Endothelial cell of umbilical vein (primary cell): ENCODE measurements at regions not wholly inside any gene's neighbourhood (a gene's known extent, or its start where the extent isn't known, plus 50 kb on each side); places are given as distances from the start of the nearest gene placed in this dataset.

Experiments
- BruUV-seq: library from RNA; stranded (reverse); fragments of 400-500 nt; replicated peaks from 2 replicates; lab custom pipeline; 2021; lab: Mats Ljungman, UMichigan
- CTCF ChIA-PET: fragments of 300-600, 350-600 bp; sonication (Branson Sonifier 250); formaldehyde crosslinking; loops from one replicate; lab custom pipeline; 2021; ENCODE audit warnings: antibody characterized with exemption, inconsistent platforms; lab: Charles Lee
- POLR2A ChIA-PET: fragments of 300-600, 350-600 bp; sonication (Branson Sonifier 250); formaldehyde crosslinking; loops from one replicate; lab custom pipeline; 2021; ENCODE audit warnings: antibody characterized with exemption, inconsistent platforms; lab: Charles Lee
- DNase-seq: peaks from one replicate; pipeline ENCODE4 v3.0.0-alpha.2; 2011; ENCODE audit warnings: low read depth, low spot score
- FAIRE-seq: peaks from 2 replicates; lab custom pipeline; 2011; peaks lifted over from hg19 to GRCh38; lab: Jason Lieb, UNC
- H2AFZ ChIP-seq: 2 replicates; pipeline ENCODE4 v1.6.0; 2012; ENCODE audit warnings: low read depth, low read length, control low read depth, inconsistent platforms
- H3K27ac ChIP-seq: 2 replicates; pipeline ENCODE4 v1.5.1; 2011; ENCODE audit warnings: low read depth, mild to moderate bottlenecking, control low read depth, low read length, moderate library complexity; ENCODE audit not compliant: insufficient read depth
- H3K27me3 ChIP-seq, 2 experiments: 2 replicates each; pipeline versions ENCODE4 v1.6.0 to v1.6.1; 2011; ENCODE audit warnings: low read length in 2 of 2, mixed read lengths in 1 of 2; ENCODE audit not compliant: control insufficient read depth in 2 of 2, insufficient read depth in 2 of 2
- H3K36me3 ChIP-seq, 2 experiments: 2 replicates in 1 of 2; 3 replicates in 1 of 2; pipeline ENCODE4 v1.5.1; 2011; ENCODE audit warnings: low read length in 2 of 2, mild to moderate bottlenecking in 1 of 2, moderate library complexity in 1 of 2; ENCODE audit not compliant: control insufficient read depth in 2 of 2, insufficient read depth in 2 of 2; ENCODE audit errors: extremely low read depth in 1 of 2
- H3K4me1 ChIP-seq: 3 replicates; pipeline ENCODE4 v1.5.1; 2011; ENCODE audit warnings: mild to moderate bottlenecking, low read length; ENCODE audit not compliant: control insufficient read depth, insufficient read depth; ENCODE audit errors: extremely low read depth
- H3K4me2 ChIP-seq: 2 replicates; pipeline ENCODE4 v1.6.1; 2011; ENCODE audit warnings: low read length, control low read depth, mixed read lengths; ENCODE audit not compliant: insufficient read depth
- H3K4me3 ChIP-seq, 3 experiments: fragments of 200-600 bp in 1 of 3; sonication (generic), shearing (Covaris generic) in 1 of 3; replicated peaks in 1 of 3; 2 replicates each; pipeline ENCODE4 v1.5.1; 2011 to 2016; ENCODE audit warnings: control low read depth in 3 of 3, low read length in 3 of 3, mild to moderate bottlenecking in 2 of 3, inconsistent platforms in 1 of 3, low read depth in 1 of 3, moderate library complexity in 1 of 3; ENCODE audit not compliant: insufficient read depth in 1 of 3
- H3K79me2 ChIP-seq: 2 replicates; pipeline ENCODE4 v1.6.0; 2012; ENCODE audit warnings: low read length, inconsistent platforms; ENCODE audit not compliant: control insufficient read depth, insufficient read depth
- H3K9ac ChIP-seq: replicated peaks from 2 replicates; pipeline ENCODE3; 2011; ENCODE audit warnings: low read length, control low read depth; ENCODE audit not compliant: insufficient read depth; ENCODE audit errors: extremely low read depth
- H3K9me1 ChIP-seq: replicated peaks from 3 replicates; pipeline ENCODE4 v1.6.0; 2011; ENCODE audit warnings: mild to moderate bottlenecking, low read length; ENCODE audit not compliant: control insufficient read depth, insufficient read depth; ENCODE audit errors: extremely low read depth
- H3K9me3 ChIP-seq: replicated peaks from 2 replicates; pipeline ENCODE4 v1.5.1; 2012; ENCODE audit warnings: low read length, inconsistent platforms; ENCODE audit not compliant: control insufficient read depth, insufficient read depth
- H4K20me1 ChIP-seq: replicated peaks from 2 replicates; pipeline ENCODE3; 2011; ENCODE audit warnings: mild to moderate bottlenecking, low read length; ENCODE audit not compliant: control insufficient read depth, insufficient read depth; ENCODE audit errors: extremely low read depth
- CTCF ChIP-seq, 2 donors: IDR thresholded peaks; 1 replicate in 1 of 2; 2 replicates in 1 of 2; pipeline ENCODE4 v1.5.1; 2011; ENCODE audit warnings: low read length in 2 of 2, mild to moderate bottlenecking in 2 of 2, moderate library complexity in 2 of 2, control low read depth in 1 of 2, inconsistent platforms in 1 of 2, low read depth in 1 of 2; ENCODE audit not compliant: insufficient read depth in 1 of 2; ENCODE audit errors: extremely low read depth in 1 of 2
- FOS ChIP-seq: IDR thresholded peaks from 2 replicates; pipeline ENCODE4 v1.6.1; 2011; ENCODE audit warnings: mild to moderate bottlenecking, low read length, moderate library complexity, borderline replicate concordance; ENCODE audit not compliant: insufficient read depth
- GATA2 ChIP-seq: IDR thresholded peaks from 2 replicates; pipeline ENCODE4 v1.7.0; 2011; ENCODE audit warnings: low read depth, mild to moderate bottlenecking, moderate library complexity, mixed read lengths, low read length; ENCODE audit not compliant: insufficient read length, insufficient read depth
- POLR2A ChIP-seq: IDR thresholded peaks from 2 replicates; pipeline ENCODE4 v1.6.1; 2012; ENCODE audit warnings: low read depth, mild to moderate bottlenecking, control low read depth, low read length
- dilution Hi-C: fragments of 300-500 bp; cut with MboI; formaldehyde crosslinking; loops from one replicate; pipeline ENCODE4 v1.15.0; 2019; ENCODE audit warnings: low sequenced_read_pairs; ENCODE audit not compliant: extremely low pct_ligation_motif_present
- intact Hi-C: fragments of 100-400 bp; cut with micrococcal nuclease; formaldehyde crosslinking; loops from one replicate; pipeline ENCODE4 v1.10.0; 2022
- TF ChIP-seq, protein P1 (sequence below): IDR thresholded peaks from 2 replicates; pipeline ENCODE4 v1.6.1; 2011; ENCODE audit not compliant: insufficient read depth, insufficient read length

DNA sequence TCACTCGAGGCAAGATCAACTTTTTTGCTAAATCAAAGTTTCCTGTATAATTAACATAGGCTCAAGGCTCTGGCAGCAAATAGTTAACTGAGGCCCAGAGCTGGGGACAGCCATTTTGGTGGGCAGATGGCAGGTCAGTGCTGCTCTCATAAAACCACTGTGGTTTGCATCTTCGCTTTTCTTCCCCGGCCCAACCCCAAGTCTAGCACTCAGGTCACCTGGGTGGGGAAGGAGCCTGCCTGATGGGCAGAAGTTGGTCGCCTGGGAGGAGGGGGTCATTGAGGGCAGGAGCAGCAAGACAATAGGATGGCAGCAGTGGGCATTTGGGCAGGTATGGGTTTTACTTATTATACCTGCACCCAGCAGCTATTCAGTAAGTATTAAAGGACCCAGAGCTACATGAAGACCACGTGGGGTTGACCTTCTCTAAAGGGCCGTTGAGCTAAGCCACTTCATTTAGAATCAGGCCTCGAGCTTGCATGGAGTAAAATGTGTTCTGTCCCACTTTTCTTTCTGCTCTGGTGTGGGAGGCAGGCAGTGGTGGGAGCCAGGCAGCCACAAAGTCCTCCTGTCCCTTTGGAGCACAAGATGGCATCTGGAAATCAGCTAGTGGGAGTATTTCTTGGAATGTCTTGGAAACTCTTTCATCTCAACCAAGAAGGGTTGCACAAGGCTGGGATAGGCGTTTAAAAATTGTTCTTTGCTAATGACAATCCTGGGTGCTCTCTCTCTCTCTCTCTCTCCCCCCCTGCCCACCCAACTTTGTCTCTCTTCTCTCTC, 133.4 kb downstream of the SPAG6 start:
- no TSS peak for BruUV-seq
- CTCF ChIA-PET = interaction anchor here (1.1 kb wide), 1 partner anchor 14 kb away, joined by 3 read pairs; no protein-coding TSS in a partner anchor

More for the DNA sequence above, 133.4 kb downstream of the SPAG6 start:
- POLR2A ChIA-PET = no interaction called here
- H3K9ac ChIP-seq = no peak overlapping the region
- H3K9me3 ChIP-seq = no peaks in the 10 kb centered on the region
- H3K4me3 ChIP-seq = no peak overlapping the region
- H3K9me1 ChIP-seq = no peaks in the 10 kb centered on the region
- no peak for FAIRE-seq
- intact Hi-C loops (loop anchor here (5.0 kb wide), 1 partner anchor 44 kb away; no protein-coding TSS in a partner anchor), dilution Hi-C loops (no loop called here)
- H2AFZ ChIP-seq = no peak overlapping the region
- no peaks in the 10 kb centered on the region for H4K20me1 ChIP-seq
- H3K4me2 ChIP-seq = no peak overlapping the region
- no peaks in the 10 kb centered on the region for H3K79me2 ChIP-seq
- H3K27ac ChIP-seq = no peak overlapping the region
- DNase-seq = no peak
- no peaks in the 10 kb centered on the region for H3K36me3 ChIP-seq
- peaks cover 53 to 69% of the 10 kb centered on the region in 2 experiments for H3K27me3 ChIP-seq
- H3K4me1 ChIP-seq = peaks cover 12% of the 10 kb centered on the region
- TF ChIP-seq CTCF (IDR thresholded peaks at IDR 0.05; ENCODE audit: extremely low read depth in 1 of 2, insufficient read depth in 1 of 2, low read depth in 1 of 2, low read length in 2 of 2) = no peak
- TF ChIP-seq, protein P1, sequence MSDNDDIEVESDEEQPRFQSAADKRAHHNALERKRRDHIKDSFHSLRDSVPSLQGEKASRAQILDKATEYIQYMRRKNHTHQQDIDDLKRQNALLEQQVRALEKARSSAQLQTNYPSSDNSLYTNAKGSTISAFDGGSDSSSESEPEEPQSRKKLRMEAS = no peak
- TF ChIP-seq GATA2 = no peak
- no peak for TF ChIP-seq POLR2A
- no peak for TF ChIP-seq FOS
